ENCODE measurements at regions not wholly inside any gene's neighbourhood (a gene's known extent, or its start where the extent isn't known, plus 50 kb on each side); places are given as distances from the start of the nearest gene placed in this dataset.

DNA sequence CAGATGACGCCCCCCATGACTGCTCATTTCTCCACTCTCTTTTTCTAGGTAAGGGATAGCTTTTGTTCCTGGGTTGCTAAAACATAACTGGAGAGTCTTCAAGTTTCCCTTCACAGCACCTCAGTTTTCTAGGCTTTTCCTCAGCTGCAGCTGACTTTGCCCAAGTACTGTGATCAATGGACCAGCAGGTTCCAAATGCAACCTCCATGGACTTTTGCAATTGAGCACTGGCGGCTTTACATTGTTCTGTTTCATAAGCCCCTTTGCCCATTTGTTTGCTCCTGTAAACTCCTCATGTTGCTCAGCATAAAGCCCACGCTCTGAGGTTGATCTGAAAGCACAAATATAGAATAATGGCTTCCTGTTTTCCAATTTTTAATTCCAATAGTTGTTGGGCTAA, 291.6 kb downstream of the IRS1 start:
- TF ChIP-seq POLR2A (IDR thresholded peaks at IDR 0.05) = no peak
- TF ChIP-seq, protein P1, sequence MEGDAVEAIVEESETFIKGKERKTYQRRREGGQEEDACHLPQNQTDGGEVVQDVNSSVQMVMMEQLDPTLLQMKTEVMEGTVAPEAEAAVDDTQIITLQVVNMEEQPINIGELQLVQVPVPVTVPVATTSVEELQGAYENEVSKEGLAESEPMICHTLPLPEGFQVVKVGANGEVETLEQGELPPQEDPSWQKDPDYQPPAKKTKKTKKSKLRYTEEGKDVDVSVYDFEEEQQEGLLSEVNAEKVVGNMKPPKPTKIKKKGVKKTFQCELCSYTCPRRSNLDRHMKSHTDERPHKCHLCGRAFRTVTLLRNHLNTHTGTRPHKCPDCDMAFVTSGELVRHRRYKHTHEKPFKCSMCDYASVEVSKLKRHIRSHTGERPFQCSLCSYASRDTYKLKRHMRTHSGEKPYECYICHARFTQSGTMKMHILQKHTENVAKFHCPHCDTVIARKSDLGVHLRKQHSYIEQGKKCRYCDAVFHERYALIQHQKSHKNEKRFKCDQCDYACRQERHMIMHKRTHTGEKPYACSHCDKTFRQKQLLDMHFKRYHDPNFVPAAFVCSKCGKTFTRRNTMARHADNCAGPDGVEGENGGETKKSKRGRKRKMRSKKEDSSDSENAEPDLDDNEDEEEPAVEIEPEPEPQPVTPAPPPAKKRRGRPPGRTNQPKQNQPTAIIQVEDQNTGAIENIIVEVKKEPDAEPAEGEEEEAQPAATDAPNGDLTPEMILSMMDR (IDR thresholded peaks at IDR 0.05) = no peak

Data from testis (tissue), 2 donors.